Breast epithelium (tissue), 3 donors: ENCODE measurements at regions not wholly inside any gene's neighbourhood (a gene's known extent, or its start where the extent isn't known, plus 50 kb on each side); places are given as distances from the start of the nearest gene placed in this dataset.

Experiments
- POLR2A ChIP-seq: fragments of 450-650 bp; IDR thresholded peaks from one replicate; pipeline ENCODE4 v1.6.1; 2016; ENCODE audit warnings: antibody characterized with exemption, mild to moderate bottlenecking, moderate library complexity
- POLR2AphosphoS5 ChIP-seq, 3 donors: sonication (generic); formaldehyde crosslinking; IDR thresholded peaks; one replicate each; pipeline ENCODE4 v1.6.1; 2017; ENCODE audit warnings: antibody characterized with exemption in 3 of 3
- TF ChIP-seq, protein P1 (sequence below), 3 donors: fragments of 450-650 bp; IDR thresholded peaks; one replicate each; pipeline ENCODE4 v1.5.1; 2016 to 2017; ENCODE audit warnings: antibody characterized with exemption in 3 of 3, mild to moderate bottlenecking in 3 of 3, moderate library complexity in 3 of 3

DNA sequence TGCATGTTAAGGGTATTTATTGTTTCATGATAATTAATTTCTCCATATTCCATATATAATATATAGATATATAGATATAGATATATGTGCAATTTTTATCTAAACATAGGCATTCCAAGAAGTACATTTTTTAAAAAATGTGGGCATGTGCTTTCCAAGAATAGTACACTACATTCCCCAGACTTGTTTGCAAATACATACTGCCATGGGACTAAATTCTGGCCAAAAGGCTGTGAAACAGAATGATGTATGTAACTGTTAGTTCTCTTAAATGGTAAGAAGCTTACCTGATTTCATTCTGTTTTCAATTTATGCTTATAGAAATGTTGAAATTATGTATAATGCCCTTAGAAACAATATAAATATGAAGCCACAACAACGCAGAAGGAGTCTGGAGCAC lies 503.2 kb upstream of the SPRY2 start:
- TF ChIP-seq POLR2A (no peak), POLR2AphosphoS5 (IDR thresholded peaks at IDR 0.05) (no peak)
- TF ChIP-seq, protein P1, sequence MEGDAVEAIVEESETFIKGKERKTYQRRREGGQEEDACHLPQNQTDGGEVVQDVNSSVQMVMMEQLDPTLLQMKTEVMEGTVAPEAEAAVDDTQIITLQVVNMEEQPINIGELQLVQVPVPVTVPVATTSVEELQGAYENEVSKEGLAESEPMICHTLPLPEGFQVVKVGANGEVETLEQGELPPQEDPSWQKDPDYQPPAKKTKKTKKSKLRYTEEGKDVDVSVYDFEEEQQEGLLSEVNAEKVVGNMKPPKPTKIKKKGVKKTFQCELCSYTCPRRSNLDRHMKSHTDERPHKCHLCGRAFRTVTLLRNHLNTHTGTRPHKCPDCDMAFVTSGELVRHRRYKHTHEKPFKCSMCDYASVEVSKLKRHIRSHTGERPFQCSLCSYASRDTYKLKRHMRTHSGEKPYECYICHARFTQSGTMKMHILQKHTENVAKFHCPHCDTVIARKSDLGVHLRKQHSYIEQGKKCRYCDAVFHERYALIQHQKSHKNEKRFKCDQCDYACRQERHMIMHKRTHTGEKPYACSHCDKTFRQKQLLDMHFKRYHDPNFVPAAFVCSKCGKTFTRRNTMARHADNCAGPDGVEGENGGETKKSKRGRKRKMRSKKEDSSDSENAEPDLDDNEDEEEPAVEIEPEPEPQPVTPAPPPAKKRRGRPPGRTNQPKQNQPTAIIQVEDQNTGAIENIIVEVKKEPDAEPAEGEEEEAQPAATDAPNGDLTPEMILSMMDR (IDR thresholded peaks at IDR 0.05), result no peak
